NCI-H526 treated with DMSO at 0.1 percent for 48 hours (cell line): ENCODE measurements at regions not wholly inside any gene's neighbourhood (a gene's known extent, or its start where the extent isn't known, plus 50 kb on each side); places are given as distances from the start of the nearest gene placed in this dataset.

ENCODE experiments used
- DNase-seq: peaks from one replicate; lab custom pipeline; 2025; lab: John Stamatoyannopoulos, UW

- no peak for DNase-seq
Measured at GRCh38 chr2:103496850-103497249, 735.0 kb downstream of the TMEM182 start.

DNA sequence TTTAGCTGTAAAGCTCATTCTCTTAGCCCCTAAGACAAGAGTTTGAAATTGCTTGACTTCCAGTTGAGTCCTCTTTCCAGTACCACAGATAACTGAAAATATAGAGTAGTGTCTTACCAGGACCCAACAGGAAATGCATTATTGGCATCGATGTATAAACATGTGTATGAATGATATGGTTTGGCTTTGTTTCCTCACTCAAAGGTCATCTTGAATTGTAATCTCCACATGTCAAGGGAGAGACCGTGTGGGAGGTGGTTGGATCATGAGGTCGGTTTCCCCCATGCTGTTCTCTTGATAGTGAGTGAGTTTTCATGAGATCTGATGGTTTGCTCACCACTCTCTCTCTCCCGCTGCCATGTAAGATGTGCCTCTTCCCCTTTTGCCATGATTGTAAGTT, 745.0 kb downstream of the TMEM182 start:
- no peak for DNase-seq

GRCh38 chr2:103512442-103512841, 750.6 kb downstream of the TMEM182 start:
- no peak for DNase-seq

DNA sequence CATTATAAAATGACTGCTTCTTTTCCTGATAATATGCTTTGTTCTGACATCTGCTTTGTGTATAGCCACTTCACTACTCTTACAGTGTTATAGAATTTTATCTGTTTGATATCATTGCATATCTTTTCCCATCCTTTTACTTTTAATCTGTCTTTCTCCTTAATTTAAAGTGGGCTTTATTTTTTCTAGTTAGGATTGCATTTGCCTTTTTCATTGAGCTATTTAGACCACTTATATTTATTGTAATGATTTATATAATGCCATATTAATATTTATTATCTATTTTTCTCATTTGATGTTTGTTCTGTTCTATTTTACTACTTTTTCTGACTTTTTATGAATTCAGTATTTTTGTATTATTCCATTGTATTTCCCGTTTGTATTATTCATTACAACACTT, 758.7 kb downstream of the TMEM182 start:
- no peak for DNase-seq

DNA sequence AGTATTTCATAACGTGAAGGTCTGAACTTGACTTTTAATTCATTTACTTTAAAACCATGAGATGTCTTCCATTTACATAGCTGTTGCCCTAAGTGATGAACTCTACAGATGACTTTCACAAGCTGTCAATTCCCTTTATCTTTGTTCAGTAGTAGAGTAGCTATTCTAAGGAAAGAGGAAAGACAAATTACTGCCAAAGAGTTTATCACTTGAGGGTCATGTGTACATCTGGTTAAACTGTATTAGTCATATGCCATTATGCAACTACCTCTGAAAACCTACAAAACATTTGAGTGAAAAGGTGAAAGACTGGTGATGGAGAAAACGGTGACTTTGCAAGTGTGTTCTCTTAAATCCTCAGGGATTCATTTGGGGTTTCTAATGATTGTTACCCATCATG, 763.9 kb downstream of the TMEM182 start:
- DNase-seq: no peak

DNA sequence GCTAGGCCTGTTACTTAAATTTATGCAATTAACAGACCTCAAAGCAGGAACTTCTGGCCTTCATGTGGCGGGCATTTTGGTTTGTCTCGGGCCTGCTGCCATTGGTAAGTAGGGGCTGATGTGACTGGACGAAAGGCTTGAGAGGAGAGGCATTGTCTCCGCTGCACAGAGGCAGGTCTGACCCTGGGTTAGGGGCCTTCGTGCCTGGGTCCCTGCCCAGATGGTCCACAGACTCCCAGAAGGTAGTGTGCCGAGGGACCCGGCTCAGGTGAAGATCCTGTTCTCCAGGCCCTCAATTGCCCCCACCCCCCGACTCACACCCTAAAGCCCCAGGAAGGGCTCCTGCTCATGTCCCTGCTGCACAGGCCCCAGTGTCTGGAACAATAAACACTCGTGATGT, 764.9 kb downstream of the TMEM182 start:
- no peak for DNase-seq

- DNase-seq: no peak
Measured at GRCh38 chr2:103527278-103527677, 765.4 kb downstream of the TMEM182 start.

DNA sequence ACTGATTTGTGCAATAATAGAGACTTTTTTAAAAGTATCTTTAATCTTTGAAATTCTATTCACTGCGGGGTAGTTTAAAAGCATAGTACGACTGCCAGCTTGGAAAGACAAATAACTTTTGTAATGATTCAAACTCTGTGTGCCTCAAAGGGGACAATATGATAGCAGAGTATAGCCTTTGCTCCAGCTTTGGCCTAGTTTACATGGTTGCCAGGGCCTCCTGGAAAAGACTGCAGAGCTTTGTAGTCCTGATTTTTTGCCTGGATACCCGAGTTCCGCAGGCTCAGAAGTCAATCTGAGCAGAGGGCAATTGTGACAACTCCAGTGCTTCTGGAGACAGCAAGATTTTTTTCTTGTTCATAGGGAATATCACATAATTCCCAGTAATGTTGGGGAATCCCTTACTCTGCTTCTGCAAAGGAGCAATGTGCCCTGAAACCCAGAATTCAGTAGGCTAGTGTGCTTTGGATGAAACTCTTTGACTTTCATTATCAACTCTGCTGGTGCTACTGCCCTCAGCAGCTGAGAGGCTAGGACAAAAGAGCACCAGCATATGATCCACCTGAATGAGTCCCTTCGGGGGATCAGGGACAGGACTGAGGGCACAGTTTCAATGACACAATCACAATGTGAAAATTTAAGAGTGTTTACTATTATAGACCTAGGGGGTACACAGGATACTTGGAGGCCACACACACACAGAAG, 768.1 kb downstream of the TMEM182 start:
- DNase-seq: no peak

DNA sequence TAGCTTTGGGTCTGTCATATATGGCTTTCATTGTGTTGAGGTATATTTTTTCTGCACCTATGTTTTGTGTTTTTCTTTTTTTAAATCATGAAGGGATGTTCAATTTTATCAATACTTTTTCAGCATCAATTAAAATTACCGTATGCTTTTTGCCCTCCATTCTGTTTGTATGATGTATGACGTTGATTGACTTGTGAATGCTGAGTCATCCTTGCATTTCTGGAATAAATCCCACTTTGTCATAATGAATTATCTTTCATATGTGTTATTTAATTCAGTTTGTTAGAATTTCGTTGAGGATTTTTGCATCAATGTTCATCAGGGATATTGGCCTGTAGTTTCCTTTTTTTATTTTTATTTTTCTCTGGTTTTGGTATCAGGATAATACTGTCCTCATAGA, 790.9 kb downstream of the TMEM182 start:
- DNase-seq: no peak

DNA sequence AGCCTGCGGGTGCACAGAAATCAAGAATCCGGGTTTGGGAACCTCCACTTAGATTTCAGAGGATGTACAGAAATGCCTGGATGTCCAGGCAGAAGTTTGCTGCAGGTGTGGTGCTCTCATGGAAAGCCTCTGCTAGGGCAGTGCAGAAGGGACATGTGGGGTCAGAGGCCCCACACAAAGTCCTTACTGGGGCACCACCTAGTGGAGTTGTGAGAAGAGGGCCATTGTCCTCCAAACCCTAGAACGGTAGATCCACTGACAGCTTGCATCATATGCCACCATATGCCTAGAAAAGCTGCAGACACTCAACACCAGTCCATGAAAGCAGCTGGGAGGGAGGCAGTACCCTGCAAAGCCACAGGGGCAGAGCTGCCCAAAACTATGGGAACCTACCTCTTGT, 833.0 kb downstream of the TMEM182 start:
- DNase-seq: no peak

- DNase-seq: no peak
Measured at GRCh38 chr2:103605071-103605780, 843.4 kb downstream of the TMEM182 start.

GRCh38 chr2:103615611-103616105, 853.8 kb downstream of the TMEM182 start:
- DNase-seq: no peak

DNA sequence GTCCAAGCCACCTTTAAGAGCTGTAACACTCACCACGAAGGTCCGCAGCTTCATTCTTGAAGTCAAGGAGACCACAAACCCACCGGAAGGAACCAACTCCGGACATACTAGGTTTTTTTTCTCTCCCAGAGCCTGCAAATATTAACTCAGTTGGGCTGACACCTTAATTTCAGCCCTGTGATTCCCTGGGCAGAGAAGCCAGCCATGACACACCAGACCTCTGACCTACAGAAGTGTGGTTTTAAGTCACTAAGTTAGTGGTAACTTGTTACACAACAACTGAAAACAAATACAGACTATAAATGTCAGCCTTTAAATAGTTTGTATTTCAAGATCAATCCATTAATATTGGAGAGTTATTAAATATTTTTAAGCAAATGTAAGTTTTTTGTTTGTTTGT, 855.1 kb downstream of the TMEM182 start:
- no peak for DNase-seq

DNA sequence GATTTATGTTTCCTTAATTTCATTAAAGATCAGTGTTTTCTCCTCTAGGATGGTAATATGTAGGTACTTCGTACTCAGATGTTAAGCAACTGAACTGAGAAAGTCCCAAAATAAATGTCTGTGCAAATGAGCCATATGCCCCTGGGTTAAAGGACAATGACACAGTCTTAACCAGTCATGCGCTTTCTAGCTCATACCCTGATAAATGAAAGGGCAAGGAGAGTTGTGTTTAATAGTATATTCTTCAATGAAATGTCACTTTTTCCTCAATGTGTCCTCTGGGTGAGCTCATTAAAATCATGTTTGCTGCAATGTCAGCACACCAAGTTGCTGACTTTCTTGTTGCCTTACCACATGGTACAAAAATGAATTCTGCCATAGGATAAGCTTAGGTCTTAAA, 856.3 kb downstream of the TMEM182 start:
- DNase-seq: no peak

GRCh38 chr2:103627301-103627700, 865.5 kb downstream of the TMEM182 start:
- DNase-seq: no peak

DNA sequence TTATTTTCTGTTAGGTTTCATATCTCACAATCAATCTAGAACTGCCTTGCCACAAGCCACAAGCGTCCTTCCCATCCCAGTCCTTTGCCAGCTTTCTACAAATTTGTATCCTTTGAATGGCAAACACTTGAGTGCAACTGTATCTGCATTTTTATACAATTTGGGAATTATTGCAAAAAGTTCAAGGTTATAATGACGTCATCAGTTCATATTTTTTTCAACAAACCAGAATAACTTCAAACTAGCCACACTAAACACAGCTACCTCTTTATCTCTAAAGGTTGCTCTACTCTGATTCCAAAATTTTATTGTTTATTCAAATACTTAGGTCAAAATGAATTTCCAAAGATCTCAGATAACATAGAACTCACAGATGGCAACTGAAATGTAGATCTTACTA, 877.1 kb downstream of the TMEM182 start:
- no peak for DNase-seq

DNA sequence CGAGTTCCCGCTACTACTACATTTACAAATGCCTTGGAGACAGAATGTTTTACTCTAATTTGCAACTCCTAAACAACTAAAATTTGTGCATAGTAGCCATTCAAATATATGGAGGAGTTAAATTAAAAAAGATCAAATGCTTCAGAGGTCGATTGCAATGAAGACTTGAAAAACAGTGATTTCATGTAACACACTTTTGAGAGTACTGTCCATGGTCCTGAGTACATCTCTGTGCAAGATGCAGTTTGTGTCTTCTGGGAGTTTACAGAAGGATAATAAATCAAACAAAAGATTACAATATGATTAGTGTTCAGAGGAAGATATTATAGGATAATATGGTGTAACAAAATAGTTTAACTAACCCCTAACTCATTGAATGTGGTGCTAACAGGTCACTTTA, 894.7 kb downstream of the TMEM182 start:
- DNase-seq: no peak

- DNase-seq: no peak
Measured at GRCh38 chr2:103660519-103660918, 898.7 kb downstream of the TMEM182 start.

GRCh38 chr2:103660947-103661346, 899.1 kb downstream of the TMEM182 start:
- DNase-seq: no peak

DNA sequence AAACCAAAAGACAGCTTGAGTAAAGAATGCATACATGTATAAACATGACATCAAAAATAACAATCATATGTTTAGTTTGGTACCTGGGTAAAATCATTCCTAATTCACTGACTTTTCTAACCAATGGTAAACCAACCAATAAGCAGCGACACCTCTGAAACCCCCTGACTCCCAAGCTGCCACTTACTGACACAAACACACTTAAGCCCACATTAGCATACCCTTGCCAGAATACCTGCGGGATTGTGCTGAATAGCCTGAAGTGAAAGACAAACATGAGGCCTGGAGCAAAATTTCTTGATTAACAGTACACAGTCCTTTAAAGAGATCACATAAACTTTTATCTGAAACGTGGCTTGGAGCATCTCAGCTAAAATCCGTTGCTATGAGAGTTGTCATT, 902.9 kb downstream of the TMEM182 start:
- no peak for DNase-seq

- no peak for DNase-seq
Measured at GRCh38 chr2:103667335-103667884, 905.6 kb downstream of the TMEM182 start.

DNA sequence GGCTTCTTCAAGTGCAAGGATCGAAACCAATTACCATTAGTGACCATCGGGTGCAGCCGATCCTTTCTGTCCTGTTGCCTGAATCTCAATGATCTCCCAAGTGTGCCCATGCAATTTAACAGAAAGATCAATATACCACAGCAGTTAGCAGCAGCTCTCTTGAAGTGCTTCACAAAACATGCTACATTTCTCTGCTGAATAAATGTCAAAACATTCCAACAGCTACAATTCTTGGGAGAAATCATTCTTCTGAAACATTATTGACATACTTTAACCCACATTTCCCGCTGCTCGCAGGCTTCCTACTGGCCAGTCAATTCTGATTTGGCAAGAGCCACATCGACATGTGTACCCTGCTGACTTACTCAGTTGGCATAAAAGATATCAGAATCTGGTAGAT, 907.7 kb downstream of the TMEM182 start:
- DNase-seq: no peak
